MM.1S (cell line): ENCODE measurements at regions not wholly inside any gene's neighbourhood (a gene's known extent, or its start where the extent isn't known, plus 50 kb on each side); places are given as distances from the start of the nearest gene placed in this dataset.

Experiments
- DNase-seq: peaks from one replicate; pipeline ENCODE4 v3.0.0-alpha.2; 2015
- H2AFZ ChIP-seq: fragments of 300-600 bp; sonication (generic); 2 replicates; pipeline ENCODE4 v1.6.0; 2016; ENCODE audit warnings: antibody characterized with exemption, low read length
- H3F3A ChIP-seq: fragments of 300-600 bp; sonication (generic); 2 replicates; pipeline ENCODE4 v1.6.1; 2016; ENCODE audit warnings: mild to moderate bottlenecking, antibody characterized with exemption, low read length, moderate library complexity, mixed read lengths; ENCODE audit not compliant: insufficient read depth
- H3K27ac ChIP-seq: fragments of 300-600 bp; sonication (generic); 2 replicates; pipeline ENCODE4 v1.5.1; 2016; ENCODE audit warnings: mild to moderate bottlenecking, low read length
- H3K27me3 ChIP-seq: fragments of 300-600 bp; sonication (generic); replicated peaks from 2 replicates; pipeline ENCODE4 v1.6.0; 2016; ENCODE audit warnings: low read length; ENCODE audit not compliant: insufficient read depth
- H3K36me3 ChIP-seq: fragments of 300-600 bp; sonication (generic); replicated peaks from 2 replicates; pipeline ENCODE4 v1.6.1; 2016; ENCODE audit warnings: mild to moderate bottlenecking, low read length, mixed read lengths; ENCODE audit not compliant: insufficient read depth
- H3K4me1 ChIP-seq: fragments of 300-600 bp; sonication (generic); 2 replicates; pipeline ENCODE4 v1.6.1; 2016; ENCODE audit warnings: low read length, mixed read lengths
- H3K4me2 ChIP-seq: fragments of 300-600 bp; sonication (generic); 2 replicates; pipeline ENCODE4 v1.6.0; 2016; ENCODE audit warnings: low read depth, low read length
- H3K4me3 ChIP-seq: fragments of 300-600 bp; sonication (generic); 2 replicates; pipeline ENCODE4 v1.5.1; 2016; ENCODE audit warnings: low read length, mixed read lengths
- H3K79me2 ChIP-seq: fragments of 300-600 bp; sonication (generic); 2 replicates; pipeline ENCODE4 v1.6.1; 2016; ENCODE audit warnings: mixed run types, low read length, mixed read lengths
- H3K9ac ChIP-seq: fragments of 300-600 bp; sonication (generic); 2 replicates; pipeline ENCODE4 v1.6.1; 2016; ENCODE audit warnings: low read length, mixed read lengths
- H3K9me2 ChIP-seq: fragments of 300-600 bp; sonication (generic); replicated peaks from 2 replicates; pipeline ENCODE4 v1.6.1; 2016; ENCODE audit warnings: mild to moderate bottlenecking, low read length, mixed read lengths; ENCODE audit not compliant: insufficient read depth
- H3K9me3 ChIP-seq: fragments of 300-600 bp; sonication (generic); replicated peaks from 2 replicates; pipeline ENCODE4 v1.6.1; 2016; ENCODE audit warnings: mild to moderate bottlenecking, low read length, mixed read lengths; ENCODE audit not compliant: insufficient read depth
- H4K20me1 ChIP-seq: fragments of 300-600 bp; sonication (generic); 2 replicates; pipeline ENCODE4 v1.6.1; 2016; ENCODE audit warnings: mild to moderate bottlenecking, low read length, moderate library complexity, mixed read lengths; ENCODE audit not compliant: insufficient read depth
- CTCF ChIP-seq: fragments of 300-600 bp; sonication (generic); IDR thresholded peaks from 2 replicates; pipeline ENCODE4 v1.5.1; 2016; ENCODE audit warnings: antibody characterized with exemption, low read length, mixed read lengths
- EZH2 ChIP-seq: fragments of 300-600 bp; sonication (generic); optimal IDR thresholded peaks from 2 replicates; pipeline ENCODE3; 2017; ENCODE audit warnings: low read depth, mild to moderate bottlenecking, antibody characterized with exemption, low read length, mixed read lengths
- EZH2phosphoT487 ChIP-seq: fragments of 300-600 bp; sonication (generic); IDR thresholded peaks from 2 replicates; pipeline ENCODE4 v1.6.1; 2018; ENCODE audit warnings: antibody characterized with exemption, low read length

- no peaks in the 10 kb centered on the region for H4K20me1 ChIP-seq
- no peak overlapping the region for H3K27ac ChIP-seq
- H3K79me2 ChIP-seq: no peaks in the 10 kb centered on the region
- no peaks in the 10 kb centered on the region for H3K4me1 ChIP-seq
- H3K9ac ChIP-seq: no peak overlapping the region
- H3K9me2 ChIP-seq: no peaks in the 10 kb centered on the region
- DNase-seq: no peak
- H3K4me2 ChIP-seq: no peak overlapping the region
- H3K4me3 ChIP-seq: no peak overlapping the region
- H3F3A ChIP-seq: no peaks in the 10 kb centered on the region
- no peaks in the 10 kb centered on the region for H3K36me3 ChIP-seq
- TF ChIP-seq EZH2phosphoT487 (no peak), EZH2 (no peak), CTCF (no peak)
- H3K9me3 ChIP-seq: no peaks in the 10 kb centered on the region
- no peaks in the 10 kb centered on the region for H3K27me3 ChIP-seq
- H2AFZ ChIP-seq: no peak overlapping the region
Measured at GRCh38 chr3:187963677-187964385, 190.1 kb upstream of the LPP start.

- no peak for TF ChIP-seq CTCF
- TF ChIP-seq EZH2phosphoT487: no peak
- TF ChIP-seq EZH2: no peak
- no peak overlapping the region for H3K4me3 ChIP-seq
- no peaks in the 10 kb centered on the region for H3K27me3 ChIP-seq
- no peak overlapping the region for H3K4me2 ChIP-seq
- H3K9me3 ChIP-seq: no peaks in the 10 kb centered on the region
- H3K36me3 ChIP-seq: no peaks in the 10 kb centered on the region
- DNase-seq: no peak
- no peaks in the 10 kb centered on the region for H3K9me2 ChIP-seq
- H3K79me2 ChIP-seq: no peaks in the 10 kb centered on the region
- H2AFZ ChIP-seq: no peak overlapping the region
- no peaks in the 10 kb centered on the region for H3F3A ChIP-seq
- H4K20me1 ChIP-seq: no peaks in the 10 kb centered on the region
- H3K4me1 ChIP-seq: no peaks in the 10 kb centered on the region
- H3K9ac ChIP-seq: no peak overlapping the region
- H3K27ac ChIP-seq: no peak overlapping the region
Measured at GRCh38 chr3:187964760-187965159, 189.2 kb upstream of the LPP start.

GRCh38 chr3:187966096-187966495 lies 187.9 kb upstream of the LPP start:
- Histone ChIP-seq H3F3A (no peaks in the 10 kb centered on the region), H2AFZ (no peak overlapping the region), H3K36me3 (no peaks in the 10 kb centered on the region), H3K9me3 (no peaks in the 10 kb centered on the region), H3K79me2 (no peaks in the 10 kb centered on the region), H4K20me1 (no peaks in the 10 kb centered on the region), H3K27ac (no peak overlapping the region), H3K27me3 (no peaks in the 10 kb centered on the region), H3K4me1 (no peaks in the 10 kb centered on the region), H3K4me3 (no peak overlapping the region), H3K9me2 (no peaks in the 10 kb centered on the region), H3K4me2 (no peak overlapping the region), H3K9ac (no peak overlapping the region)
- no peak for DNase-seq
- TF ChIP-seq CTCF (no peak), EZH2 (no peak), EZH2phosphoT487 (no peak)
